ENCODE measurements at regions not wholly inside any gene's neighbourhood (a gene's known extent, or its start where the extent isn't known, plus 50 kb on each side); places are given as distances from the start of the nearest gene placed in this dataset.

- no peak overlapping the region for H3K4me3 ChIP-seq
- DNase-seq, result no peak
- no peak for TF ChIP-seq CTCF (IDR thresholded peaks at IDR 0.05)
- H3K27ac ChIP-seq, result no peak overlapping the region
- no peak for ATAC-seq
- H3K9me3 ChIP-seq, result no peaks in the 10 kb centered on the region
- H3K4me1 ChIP-seq, result no peaks in the 10 kb centered on the region
- H3K27me3 ChIP-seq (ENCODE audit: low read depth), result no peaks in the 10 kb centered on the region
- H3K36me3 ChIP-seq, result no peaks in the 10 kb centered on the region
- intact Hi-C loops (cut with DNase I), result no loop called here
Observed at GRCh38 chr12:77366616-77367015, 301.2 kb upstream of the E2F7 start.

- ATAC-seq (no peak), DNase-seq (no peak)
- intact Hi-C loops (cut with DNase I), result no loop called here
- TF ChIP-seq CTCF (IDR thresholded peaks at IDR 0.05), result no peak
- no peaks in the 10 kb centered on the region for H3K27me3 ChIP-seq (ENCODE audit: low read depth)
- no peak overlapping the region for H3K4me3 ChIP-seq
- H3K27ac ChIP-seq, result no peak overlapping the region
- H3K4me1 ChIP-seq, result no peaks in the 10 kb centered on the region
- no peaks in the 10 kb centered on the region for H3K9me3 ChIP-seq
- H3K36me3 ChIP-seq, result no peaks in the 10 kb centered on the region
Observed at GRCh38 chr12:77364400-77364799, 299.0 kb upstream of the E2F7 start.

GRCh38 chr12:77362509-77363210 is 297.3 kb upstream of the E2F7 start:
- Histone ChIP-seq H3K27ac (no peak overlapping the region), H3K36me3 (no peaks in the 10 kb centered on the region), H3K4me3 (no peak overlapping the region), H3K27me3 (ENCODE audit: low read depth) (no peaks in the 10 kb centered on the region), H3K9me3 (no peaks in the 10 kb centered on the region), H3K4me1 (no peaks in the 10 kb centered on the region)
- ATAC-seq, result no peak
- TF ChIP-seq CTCF (IDR thresholded peaks at IDR 0.05), result no peak
- no peak for DNase-seq
- intact Hi-C loops (cut with DNase I), result no loop called here

GRCh38 chr12:77357655-77358054 is 292.3 kb upstream of the E2F7 start:
- no peaks in the 10 kb centered on the region for H3K27me3 ChIP-seq (ENCODE audit: low read depth)
- H3K9me3 ChIP-seq, result no peaks in the 10 kb centered on the region
- intact Hi-C loops (cut with DNase I), result no loop called here
- H3K27ac ChIP-seq, result no peak overlapping the region
- no peak for TF ChIP-seq CTCF (IDR thresholded peaks at IDR 0.05)
- no peaks in the 10 kb centered on the region for H3K36me3 ChIP-seq
- no peak overlapping the region for H3K4me3 ChIP-seq
- DNase-seq, result no peak
- ATAC-seq, result no peak
- no peaks in the 10 kb centered on the region for H3K4me1 ChIP-seq

GRCh38 chr12:77354766-77355362 is 289.5 kb upstream of the E2F7 start:
- intact Hi-C loops (cut with DNase I), result no loop called here
- no peak overlapping the region for H3K4me3 ChIP-seq
- no peaks in the 10 kb centered on the region for H3K36me3 ChIP-seq
- DNase-seq, result no peak
- no peaks in the 10 kb centered on the region for H3K9me3 ChIP-seq
- H3K4me1 ChIP-seq, result no peaks in the 10 kb centered on the region
- H3K27ac ChIP-seq, result no peak overlapping the region
- no peaks in the 10 kb centered on the region for H3K27me3 ChIP-seq (ENCODE audit: low read depth)
- no peak for ATAC-seq
- TF ChIP-seq CTCF (IDR thresholded peaks at IDR 0.05), result no peak

All from lower lobe of right lung (tissue), 2 donors.